HT-29 (cell line): ENCODE measurements at regions not wholly inside any gene's neighbourhood (a gene's known extent, or its start where the extent isn't known, plus 50 kb on each side); places are given as distances from the start of the nearest gene placed in this dataset.
"Not testable (repeated sequence)": the region's sequence is repeated elsewhere in the genome, so short reads cannot be mapped to it uniquely, and the experiment has no call there.

ENCODE experiments used
- DNase-seq: peaks from one replicate; pipeline ENCODE4 v3.0.0-alpha.2; 2015; ENCODE audit warnings: low spot score

DNA sequence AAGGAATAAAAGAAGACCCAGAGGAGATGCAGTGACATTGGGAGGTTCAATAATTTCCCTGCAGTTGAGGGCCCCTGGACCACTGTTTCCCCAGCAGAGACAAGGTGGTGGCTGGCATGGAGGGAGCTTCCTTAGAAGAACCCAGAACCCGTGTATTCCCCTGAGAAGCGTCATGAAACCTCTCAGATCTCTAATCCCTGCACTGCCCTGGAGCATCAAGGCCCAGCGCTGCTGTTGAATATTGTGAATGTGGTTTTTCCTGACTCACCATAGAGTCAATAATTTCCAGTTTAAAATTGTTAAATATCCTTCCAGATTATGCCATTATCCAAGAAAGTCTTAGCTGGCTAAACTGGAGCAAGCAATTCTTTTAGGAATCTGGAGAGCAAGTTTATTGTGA is 187.2 kb downstream of the LMLN start:
- not testable (repeated sequence) for DNase-seq

DNA sequence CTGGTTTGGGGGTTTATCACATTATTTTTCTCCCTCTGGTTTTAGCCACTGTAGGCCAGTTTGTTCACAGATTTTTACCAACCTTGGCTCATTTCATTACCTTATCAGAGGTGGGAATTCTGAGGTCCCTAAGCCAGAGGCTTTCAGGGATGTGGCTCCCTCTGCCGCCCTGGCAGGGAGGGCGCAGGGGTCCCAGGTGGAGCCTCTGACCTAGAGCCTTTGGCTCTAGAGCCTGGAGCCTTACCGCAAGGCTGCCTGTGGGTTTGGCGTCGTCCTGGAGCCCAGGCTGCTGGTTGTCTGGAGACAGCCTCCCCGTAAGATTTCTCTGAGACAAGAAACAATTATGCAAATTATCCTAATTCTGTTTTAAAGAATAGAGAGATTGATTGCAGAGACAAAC is 188.0 kb downstream of the LMLN start:
- not testable (repeated sequence) for DNase-seq

DNA sequence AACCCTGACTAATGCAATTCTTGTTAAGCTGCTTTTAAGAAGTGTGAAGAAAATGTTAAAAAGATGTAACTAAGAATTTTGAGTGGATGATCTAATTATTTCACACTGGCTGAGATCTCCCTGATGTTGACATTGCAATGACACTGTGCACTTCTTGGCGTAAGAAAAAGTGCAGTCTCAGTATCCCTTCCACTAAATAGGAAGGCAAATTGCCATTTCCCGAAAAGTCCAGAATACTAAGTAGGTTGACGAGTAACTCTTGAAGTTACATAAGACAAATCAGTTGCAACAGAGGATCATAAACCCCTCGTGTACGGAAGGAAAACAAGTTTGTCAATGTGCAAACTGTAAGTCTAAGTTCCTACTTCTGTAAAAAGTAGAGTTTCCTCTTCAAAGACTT is 189.9 kb downstream of the LMLN start:
- DNase-seq, result not testable (repeated sequence)

DNA sequence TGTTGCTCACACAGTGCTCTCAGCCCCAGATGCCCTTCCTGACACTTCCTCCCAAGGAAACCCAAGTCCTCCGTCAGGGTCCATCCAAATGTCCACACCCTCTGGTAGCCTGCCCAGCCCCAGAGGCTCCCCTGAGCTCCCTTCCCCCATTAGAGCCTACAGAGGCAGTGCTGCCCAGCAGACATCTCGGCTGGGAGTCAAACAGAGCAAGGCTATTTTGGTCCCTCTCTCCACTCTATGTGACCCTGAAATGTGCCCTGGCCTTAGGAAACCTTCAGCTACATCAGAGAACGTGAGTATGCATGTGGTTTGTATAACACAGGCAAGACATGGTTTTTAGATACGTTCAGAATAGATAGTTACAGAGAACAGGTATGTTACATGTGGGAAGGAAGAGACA is 191.8 kb downstream of the LMLN start:
- DNase-seq, result not testable (repeated sequence)

DNA sequence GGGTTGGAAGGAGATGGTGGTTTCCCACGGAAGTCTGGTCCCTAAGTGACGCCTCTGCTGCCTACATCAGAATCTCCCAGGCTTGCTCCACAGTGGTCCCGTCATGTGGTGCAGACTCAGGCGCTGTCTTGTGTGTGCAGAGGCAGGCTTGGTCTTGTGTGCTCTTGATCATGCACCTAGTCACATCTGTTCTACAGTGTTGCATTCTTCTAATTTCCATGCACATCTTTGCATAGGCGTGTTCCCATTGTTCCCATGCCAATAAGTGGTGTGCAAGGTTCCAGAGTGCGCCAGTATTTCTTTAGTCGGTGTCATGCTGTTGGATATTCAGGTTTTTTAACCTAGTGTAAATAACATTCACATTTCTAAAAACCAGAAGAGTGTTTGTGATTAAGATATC is 195.8 kb downstream of the LMLN start:
- DNase-seq, result not testable (repeated sequence)

DNA sequence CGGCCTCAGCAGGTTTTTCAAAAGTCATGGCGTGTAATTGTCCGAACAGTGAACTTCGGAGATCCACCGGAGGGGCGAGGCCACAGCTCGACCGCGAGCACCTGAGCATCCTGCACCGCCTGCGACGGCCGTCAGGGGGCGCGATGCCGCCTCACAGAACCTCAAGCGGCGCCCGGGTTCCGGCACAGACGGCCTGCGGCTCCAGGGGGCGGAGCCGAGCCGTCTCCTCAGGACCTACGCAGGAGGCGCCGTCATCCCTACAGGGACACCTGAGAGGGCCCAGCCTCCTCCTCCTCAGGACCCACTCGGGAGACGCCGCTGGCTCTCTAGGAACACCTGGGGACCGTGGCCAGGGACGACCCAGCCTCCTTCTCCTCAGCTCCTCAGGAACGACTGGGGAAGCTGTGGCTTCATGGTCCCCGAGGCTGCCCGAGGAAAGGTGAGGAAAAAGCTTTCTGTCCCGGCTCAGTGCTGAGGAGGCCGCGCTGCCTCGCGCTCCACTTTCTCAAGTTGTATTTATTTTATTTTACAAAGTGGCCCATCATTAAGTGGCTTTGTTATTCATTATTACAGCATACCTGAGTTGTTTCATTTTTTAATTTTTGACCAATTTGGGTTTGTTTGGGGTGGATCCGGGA is 197.3 kb downstream of the LMLN start:
- DNase-seq, result not testable (repeated sequence)

DNA sequence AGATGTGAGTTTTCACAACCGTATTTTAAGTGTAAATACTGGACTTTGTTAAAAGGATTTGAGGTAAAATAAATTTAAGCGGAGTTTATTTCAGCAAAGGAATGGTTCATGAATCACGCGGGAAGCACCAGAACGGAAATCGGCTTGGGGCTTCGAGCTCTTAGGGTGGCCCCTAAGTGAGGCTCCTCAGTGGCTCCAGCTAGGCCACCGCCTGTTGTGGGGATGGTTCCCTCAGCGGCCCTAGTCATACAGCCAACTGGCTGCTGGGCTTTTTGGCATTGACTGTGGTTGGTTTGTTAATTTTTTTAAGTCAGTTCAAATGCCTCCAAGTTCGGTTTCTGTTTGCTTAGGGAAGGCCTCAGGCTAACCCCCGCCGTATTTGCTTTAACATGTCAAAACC is 198.0 kb downstream of the LMLN start:
- DNase-seq, result not testable (repeated sequence)

DNA sequence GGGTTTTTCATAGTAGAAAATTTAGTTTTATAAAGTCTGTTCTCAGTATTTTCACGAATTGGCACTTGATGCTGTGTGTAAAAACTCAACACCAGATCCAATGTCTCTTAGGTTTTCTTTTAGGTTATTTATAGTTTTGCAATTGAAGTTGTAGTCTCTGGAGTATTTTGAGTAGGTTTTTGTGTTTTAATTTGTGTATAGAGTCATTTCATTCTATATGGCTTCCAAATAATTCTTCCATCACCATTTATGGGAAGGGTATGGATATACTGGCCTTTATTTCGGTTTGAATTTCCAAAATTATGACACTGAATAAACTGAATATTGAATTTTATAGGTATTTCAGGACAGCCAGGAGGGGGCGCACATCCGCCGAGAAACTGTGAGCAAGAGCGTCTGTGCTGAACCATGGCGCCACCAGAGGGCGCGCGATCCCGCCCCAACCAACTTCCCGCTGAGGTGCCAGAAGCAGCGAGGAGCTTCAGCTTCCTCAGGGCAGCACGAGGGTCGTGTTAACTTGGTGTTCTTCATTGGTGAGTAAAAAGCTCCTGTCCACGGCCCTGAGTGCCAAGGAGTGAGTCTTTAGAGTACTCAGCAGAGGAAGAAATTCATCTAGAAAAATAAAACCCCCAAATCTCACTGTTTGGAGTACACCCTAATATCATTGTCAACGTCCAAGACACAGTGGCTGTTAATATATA is 207.5 kb downstream of the LMLN start:
- not testable (repeated sequence) for DNase-seq

DNA sequence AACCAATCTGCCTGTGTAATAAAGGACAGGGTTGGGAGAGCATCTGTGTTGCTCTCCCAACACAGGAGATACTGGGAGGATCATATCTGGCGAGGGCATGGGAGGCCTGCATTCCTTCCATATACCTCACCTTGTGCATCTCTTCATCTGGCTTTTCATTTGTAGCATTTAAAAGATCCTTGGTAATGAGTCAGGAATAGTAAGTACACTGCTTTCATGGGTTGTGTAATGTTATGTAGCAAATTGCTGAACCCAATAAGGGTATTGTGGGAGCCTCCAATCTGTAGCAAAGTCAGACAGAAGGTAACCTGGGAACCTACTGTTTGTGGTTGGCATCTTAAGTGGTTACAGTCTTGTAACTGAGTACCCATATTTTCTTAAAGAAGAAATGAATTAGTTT is 210.8 kb downstream of the LMLN start:
- not testable (repeated sequence) for DNase-seq

DNA sequence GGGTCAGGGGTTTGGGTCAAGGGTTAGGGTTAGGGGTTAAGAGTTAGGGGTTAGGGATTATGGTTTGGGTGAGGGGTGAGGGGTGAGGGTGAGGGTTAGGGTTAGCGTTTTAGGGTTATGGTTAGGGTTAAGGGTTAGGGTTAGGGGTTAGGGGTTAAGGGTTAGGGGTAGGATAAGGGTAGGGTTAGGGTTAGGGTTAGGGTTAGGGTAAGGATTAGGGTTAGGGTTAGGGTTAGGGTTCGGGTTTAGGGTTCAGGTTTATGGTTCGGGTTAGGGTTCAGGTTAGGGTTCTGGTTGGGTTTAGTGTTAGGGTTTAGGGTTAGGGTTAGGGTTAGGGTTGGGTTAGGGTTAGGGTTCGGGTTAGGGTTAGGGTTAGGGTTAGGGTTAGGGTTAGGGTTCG is 213.1 kb downstream of the LMLN start:
- not testable (repeated sequence) for DNase-seq

DNA sequence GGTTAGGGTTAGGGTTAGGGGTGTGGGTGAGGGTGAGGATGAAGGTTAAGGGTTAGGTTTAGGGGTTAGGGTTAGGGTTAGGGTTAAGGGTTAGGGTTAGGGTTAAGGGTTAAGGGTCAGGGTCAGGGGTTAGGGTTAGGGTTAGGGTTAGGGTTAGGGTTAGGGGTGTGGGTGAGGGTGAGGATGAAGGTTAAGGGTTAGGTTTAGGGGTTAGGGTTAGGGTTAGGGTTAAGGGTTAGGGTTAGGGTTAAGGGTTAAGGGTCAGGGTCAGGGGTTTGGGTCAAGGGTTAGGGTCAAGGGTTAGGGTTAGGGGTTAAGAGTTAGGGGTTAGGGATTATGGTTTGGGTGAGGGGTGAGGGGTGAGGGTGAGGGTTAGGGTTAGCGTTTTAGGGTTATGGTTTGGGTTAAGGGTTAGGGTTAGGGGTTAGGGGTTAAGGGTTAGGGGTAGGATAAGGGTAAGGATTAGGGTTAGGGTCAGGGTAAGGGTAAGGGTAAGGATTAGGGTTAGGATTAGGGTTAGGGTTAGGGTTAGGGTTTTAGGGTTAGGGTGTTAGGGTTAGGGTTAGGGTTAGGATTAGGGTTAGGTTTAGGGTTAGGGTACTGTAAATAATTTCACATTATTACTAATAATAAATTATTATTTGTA is 214.0 kb downstream of the LMLN start:
- DNase-seq, result not testable (repeated sequence)
